Pons (tissue), 1 donor: ENCODE measurements at regions not wholly inside any gene's neighbourhood (a gene's known extent, or its start where the extent isn't known, plus 50 kb on each side); places are given as distances from the start of the nearest gene placed in this dataset.
A peak's percentile ranks its signal among the peaks of the same experiment; 100 is the strongest.

Experiments used
- DNase-seq: peaks from one replicate; pipeline ENCODE4 v3.0.0-alpha.2; 2016; ENCODE audit warnings: low spot score

GRCh38 chrY:4483693-4484092, 516.4 kb upstream of the PCDH11Y start:
- peak; percentile 2 for DNase-seq
